ENCODE measurements at regions not wholly inside any gene's neighbourhood (a gene's known extent, or its start where the extent isn't known, plus 50 kb on each side); places are given as distances from the start of the nearest gene placed in this dataset.

GRCh38 chr9:108052431-108053080, 563.0 kb upstream of the KLF4 start:
- Histone ChIP-seq H3K4me2 (ENCODE audit: insufficient read depth, low read length) (no peak overlapping the region), H4K20me1 (replicated peaks; ENCODE audit: control insufficient read depth, extremely low read depth, insufficient read depth, low read length) (no peaks in the 10 kb centered on the region), H3K9me3 (replicated peaks; ENCODE audit: control insufficient read depth, insufficient read depth, low read length) (no peaks in the 10 kb centered on the region), H3K27ac (ENCODE audit: insufficient read depth, low read depth, low read length) (no peak overlapping the region), H2AFZ (ENCODE audit: low read depth, low read length) (no peak overlapping the region), H3K4me1 (ENCODE audit: control insufficient read depth, extremely low read depth, insufficient read depth, low read length) (peaks cover 54% of the 10 kb centered on the region), H3K4me3 (replicated peaks in 1 of 3; ENCODE audit: insufficient read depth in 1 of 3, low read depth in 1 of 3, low read length in 3 of 3) (no peak overlapping the region), H3K9ac (replicated peaks; ENCODE audit: extremely low read depth, insufficient read depth, low read length) (no peak overlapping the region), H3K79me2 (ENCODE audit: control insufficient read depth, insufficient read depth, low read length) (no peaks in the 10 kb centered on the region), H3K9me1 (replicated peaks; ENCODE audit: control insufficient read depth, extremely low read depth, insufficient read depth, low read length) (no peaks in the 10 kb centered on the region), H3K27me3 (ENCODE audit: control insufficient read depth in 2 of 2, insufficient read depth in 2 of 2, low read length in 2 of 2) (no peaks in the 10 kb centered on the region), H3K36me3 (ENCODE audit: control insufficient read depth in 2 of 2, extremely low read depth in 1 of 2, insufficient read depth in 2 of 2, low read length in 2 of 2) (no peaks in the 10 kb centered on the region)
- POLR2A ChIA-PET, result no interaction called here
- dilution Hi-C loops (cut with MboI; ENCODE audit: extremely low pct_ligation_motif_present, low sequenced_read_pairs), result no loop called here
- CTCF ChIA-PET, result interaction anchor here (4.4 kb wide), 1 partner anchor 11 kb away, joined by 17 read pairs; no protein-coding TSS in a partner anchor
- BruUV-seq (replicated peaks), result no TSS peak
- no peak for DNase-seq (ENCODE audit: low read depth, low spot score)
- no peak for FAIRE-seq
- intact Hi-C loops (cut with micrococcal nuclease), result loop anchor here (2.0 to 10.0 kb wide), 2 partner anchors 222 to 408 kb away; no protein-coding TSS in a partner anchor
- TF ChIP-seq CTCF (IDR thresholded peaks at IDR 0.05; ENCODE audit: extremely low read depth in 1 of 2, insufficient read depth in 1 of 2, low read depth in 1 of 2, low read length in 2 of 2), result no peak
- TF ChIP-seq FOS (IDR thresholded peaks at IDR 0.05; ENCODE audit: borderline replicate concordance, insufficient read depth, low read length), result no peak
- TF ChIP-seq POLR2AphosphoS5 (IDR thresholded peaks at IDR 0.05; ENCODE audit: insufficient read depth, low read depth, low read length), result no peak
- TF ChIP-seq POLR2A (IDR thresholded peaks at IDR 0.05; ENCODE audit: low read depth, low read length), result no peak
- no peak for TF ChIP-seq GATA2 (IDR thresholded peaks at IDR 0.05; ENCODE audit: insufficient read depth, insufficient read length, low read depth, low read length)
- TF ChIP-seq EZH2 (IDR thresholded peaks at IDR 0.05; ENCODE audit: borderline replicate concordance, low read depth, low read length, severe bottlenecking), result no peak
- TF ChIP-seq JUN (IDR thresholded peaks at IDR 0.05; ENCODE audit: borderline replicate concordance, insufficient read depth, insufficient read length, low read depth), result no peak
- TF ChIP-seq MAX (IDR thresholded peaks at IDR 0.05; ENCODE audit: insufficient read depth, insufficient read length), result no peak
- no peak for TF ChIP-seq MYC (IDR thresholded peaks at IDR 0.05; ENCODE audit: low read depth, low read length)

Measured in endothelial cell of umbilical vein (primary cell).